ENCODE measurements at regions not wholly inside any gene's neighbourhood (a gene's known extent, or its start where the extent isn't known, plus 50 kb on each side); places are given as distances from the start of the nearest gene placed in this dataset.

DNA sequence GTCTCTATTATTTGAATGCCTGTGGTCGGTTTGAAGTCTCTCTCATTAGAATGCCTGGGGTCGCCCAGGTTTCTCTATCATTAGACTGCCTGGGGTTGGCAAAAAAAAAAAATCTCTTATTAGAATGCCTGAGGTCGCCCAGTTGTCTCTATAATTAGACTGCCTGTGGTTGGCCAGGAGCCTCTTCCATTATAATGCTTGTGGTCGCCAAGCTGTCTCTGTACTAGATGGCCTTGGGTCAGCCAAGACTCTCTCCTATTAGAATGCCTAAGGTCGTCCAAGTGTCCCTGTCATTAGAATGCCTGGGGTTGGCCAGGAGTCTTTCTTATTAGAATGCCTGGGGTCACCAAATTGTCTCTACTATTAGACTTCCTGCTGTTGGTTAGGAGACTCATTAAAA is 2228.4 kb downstream of the TP53TG3F start:
- no peak overlapping the region for H3K4me3 ChIP-seq (ENCODE audit: low read depth, low read length)
- no peak for FAIRE-seq
- no peak for DNase-seq (ENCODE audit: low read depth)
- TF ChIP-seq, protein P1, sequence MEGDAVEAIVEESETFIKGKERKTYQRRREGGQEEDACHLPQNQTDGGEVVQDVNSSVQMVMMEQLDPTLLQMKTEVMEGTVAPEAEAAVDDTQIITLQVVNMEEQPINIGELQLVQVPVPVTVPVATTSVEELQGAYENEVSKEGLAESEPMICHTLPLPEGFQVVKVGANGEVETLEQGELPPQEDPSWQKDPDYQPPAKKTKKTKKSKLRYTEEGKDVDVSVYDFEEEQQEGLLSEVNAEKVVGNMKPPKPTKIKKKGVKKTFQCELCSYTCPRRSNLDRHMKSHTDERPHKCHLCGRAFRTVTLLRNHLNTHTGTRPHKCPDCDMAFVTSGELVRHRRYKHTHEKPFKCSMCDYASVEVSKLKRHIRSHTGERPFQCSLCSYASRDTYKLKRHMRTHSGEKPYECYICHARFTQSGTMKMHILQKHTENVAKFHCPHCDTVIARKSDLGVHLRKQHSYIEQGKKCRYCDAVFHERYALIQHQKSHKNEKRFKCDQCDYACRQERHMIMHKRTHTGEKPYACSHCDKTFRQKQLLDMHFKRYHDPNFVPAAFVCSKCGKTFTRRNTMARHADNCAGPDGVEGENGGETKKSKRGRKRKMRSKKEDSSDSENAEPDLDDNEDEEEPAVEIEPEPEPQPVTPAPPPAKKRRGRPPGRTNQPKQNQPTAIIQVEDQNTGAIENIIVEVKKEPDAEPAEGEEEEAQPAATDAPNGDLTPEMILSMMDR (IDR thresholded peaks at IDR 0.05; ENCODE audit: insufficient read depth, low read length, severe bottlenecking) = no peak
- no peaks in the 10 kb centered on the region for H3K36me3 ChIP-seq (ENCODE audit: control insufficient read depth, insufficient read depth, low read length)
- no peaks in the 10 kb centered on the region for H3K27me3 ChIP-seq (ENCODE audit: control insufficient read depth, insufficient read depth, low read length)

DNA sequence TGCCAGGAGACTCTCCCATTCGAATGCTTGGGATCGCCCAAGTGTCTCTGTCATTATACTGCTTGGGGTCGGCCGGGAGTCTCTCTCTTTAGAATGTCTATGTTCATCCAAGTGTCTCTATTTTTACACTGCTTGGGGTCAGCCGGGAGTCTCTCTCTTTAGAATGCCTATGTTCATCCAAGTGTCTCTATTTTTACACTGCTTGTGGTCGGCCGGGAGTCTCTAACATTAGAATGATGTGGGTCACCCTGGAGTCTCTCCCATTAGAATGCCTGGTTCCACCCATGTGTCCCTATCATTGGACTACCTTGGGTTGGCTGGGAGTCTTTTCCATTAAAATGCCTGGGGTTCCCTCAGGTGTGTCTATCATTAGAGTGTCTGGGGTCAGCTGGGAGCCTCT is 2230.4 kb downstream of the TP53TG3F start:
- TF ChIP-seq, protein P1 (IDR thresholded peaks at IDR 0.05; ENCODE audit: insufficient read depth, low read length, severe bottlenecking) = no peak
- Histone ChIP-seq H3K27me3 (ENCODE audit: control insufficient read depth, insufficient read depth, low read length) (no peaks in the 10 kb centered on the region), H3K4me3 (ENCODE audit: low read depth, low read length) (no peak overlapping the region), H3K36me3 (ENCODE audit: control insufficient read depth, insufficient read depth, low read length) (no peaks in the 10 kb centered on the region)
- DNase-seq (ENCODE audit: low read depth) = no peak
- FAIRE-seq = no peak

DNA sequence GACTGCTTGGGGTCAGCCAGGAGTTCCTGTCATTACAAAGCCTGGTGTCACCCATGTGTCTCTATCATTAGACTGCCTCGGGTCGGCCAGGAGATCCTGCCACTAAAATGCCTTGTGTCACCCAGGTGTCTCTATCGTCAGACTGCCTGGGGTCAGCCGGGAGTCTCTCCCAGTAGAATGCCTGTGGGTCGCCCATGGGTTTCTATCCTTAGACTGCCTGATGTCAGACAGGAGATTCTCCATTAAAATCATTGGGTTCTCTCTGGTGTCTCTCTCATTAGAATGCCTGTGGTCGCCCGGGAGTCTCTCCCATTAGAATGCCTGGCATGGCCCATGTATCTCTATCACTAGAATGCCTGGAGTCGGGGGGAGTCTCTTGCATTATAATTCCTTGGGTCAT is 2231.0 kb downstream of the TP53TG3F start:
- no peak for DNase-seq (ENCODE audit: low read depth)
- no peaks in the 10 kb centered on the region for H3K27me3 ChIP-seq (ENCODE audit: control insufficient read depth, insufficient read depth, low read length)
- TF ChIP-seq, protein P1 (IDR thresholded peaks at IDR 0.05; ENCODE audit: insufficient read depth, low read length, severe bottlenecking) = no peak
- H3K36me3 ChIP-seq (ENCODE audit: control insufficient read depth, insufficient read depth, low read length) = no peaks in the 10 kb centered on the region
- no peak for FAIRE-seq
- no peak overlapping the region for H3K4me3 ChIP-seq (ENCODE audit: low read depth, low read length)

GRCh38 chr16:35691057-35691456 is 2231.6 kb downstream of the TP53TG3F start:
- TF ChIP-seq, protein P1 (IDR thresholded peaks at IDR 0.05; ENCODE audit: insufficient read depth, low read length, severe bottlenecking) = no peak
- H3K4me3 ChIP-seq (ENCODE audit: low read depth, low read length) = no peak overlapping the region
- DNase-seq (ENCODE audit: low read depth) (no peak), FAIRE-seq (no peak)
- no peaks in the 10 kb centered on the region for H3K36me3 ChIP-seq (ENCODE audit: control insufficient read depth, insufficient read depth, low read length)
- H3K27me3 ChIP-seq (ENCODE audit: control insufficient read depth, insufficient read depth, low read length) = no peaks in the 10 kb centered on the region

- TF ChIP-seq, protein P1 (IDR thresholded peaks at IDR 0.05; ENCODE audit: insufficient read depth, low read length, severe bottlenecking) = no peak
- Histone ChIP-seq H3K4me3 (ENCODE audit: low read depth, low read length) (no peak overlapping the region), H3K36me3 (ENCODE audit: control insufficient read depth, insufficient read depth, low read length) (no peaks in the 10 kb centered on the region), H3K27me3 (ENCODE audit: control insufficient read depth, insufficient read depth, low read length) (no peaks in the 10 kb centered on the region)
- FAIRE-seq (no peak), DNase-seq (ENCODE audit: low read depth) (no peak)
These were observed 2233.4 kb downstream of the TP53TG3F start for GRCh38 chr16:35692824-35693223.

- DNase-seq (ENCODE audit: low read depth) (no peak), FAIRE-seq (no peak)
- Histone ChIP-seq H3K4me3 (ENCODE audit: low read depth, low read length) (no peak overlapping the region), H3K27me3 (ENCODE audit: control insufficient read depth, insufficient read depth, low read length) (no peaks in the 10 kb centered on the region), H3K36me3 (ENCODE audit: control insufficient read depth, insufficient read depth, low read length) (no peaks in the 10 kb centered on the region)
- TF ChIP-seq, protein P1 (IDR thresholded peaks at IDR 0.05; ENCODE audit: insufficient read depth, low read length, severe bottlenecking) = no peak
These were observed 2247.5 kb downstream of the TP53TG3F start for GRCh38 chr16:35706901-35707300.
